K562 (cell line): ENCODE measurements at regions not wholly inside any gene's neighbourhood (a gene's known extent, or its start where the extent isn't known, plus 50 kb on each side); places are given as distances from the start of the nearest gene placed in this dataset.

ENCODE experiments used
- ATAC-seq: fragments of 200-7000 bp; cut with Tn5 transposase; 3 replicates; pipeline ENCODE4 v1.9.1; 2020; ENCODE audit warnings: moderate library complexity
- BruUV-seq: library from RNA; stranded (reverse); fragments of 400-500 nt; replicated peaks from 2 replicates; lab custom pipeline; 2021; lab: Mats Ljungman, UMichigan
- CTCF ChIA-PET: fragments of 300-600 bp; formaldehyde crosslinking; extraction: SDS; loops from one replicate; lab custom pipeline; 2021; ENCODE audit warnings: low intra/inter-chr PET ratio; lab: Yijun Ruan, JAX
- POLR2A ChIA-PET: fragments of 300-600, 350-650 bp; sonication (Branson Sonifier 250); formaldehyde crosslinking; extraction: SDS; loops from one replicate; lab custom pipeline; 2021; ENCODE audit warnings: antibody characterized with exemption, inconsistent platforms; lab: Yijun Ruan, JAX
- DNase-seq, 4 experiments: peaks; one replicate each; pipeline versions ENCODE4 v3.0.0 to v3.0.0-alpha.2; 2011 to 2018; ENCODE audit warnings: low spot score in 3 of 4, mixed read lengths in 3 of 4; ENCODE audit errors: extremely low read depth in 1 of 4
- FAIRE-seq: peaks from 2 replicates; lab custom pipeline; 2011; peaks lifted over from hg19 to GRCh38; lab: Jason Lieb, UNC
- H2AFZ ChIP-seq: 2 replicates; pipeline ENCODE4 v1.6.0; 2011; ENCODE audit warnings: low read depth, low read length, control low read depth, inconsistent platforms
- H3K27ac ChIP-seq: fragments of 200-600 bp; 3 replicates; pipeline ENCODE4 v1.8.0; 2011; ENCODE audit warnings: low read depth, mild to moderate bottlenecking, control low read depth, inconsistent platforms, low read length, moderate library complexity, mixed read lengths; ENCODE audit errors: extremely low read depth
- H3K27me3 ChIP-seq, 2 experiments: fragments of 300-600 bp in 1 of 2; 2 replicates in 1 of 2; 3 replicates in 1 of 2; pipeline versions ENCODE4 v1.6.0 to v1.8.0; 2011; ENCODE audit warnings: inconsistent platforms in 2 of 2, low read length in 2 of 2, mild to moderate bottlenecking in 1 of 2, mixed read lengths in 1 of 2, moderate library complexity in 1 of 2; ENCODE audit not compliant: control insufficient read depth in 2 of 2, insufficient read depth in 2 of 2
- H3K36me3 ChIP-seq: fragments of 300-600 bp; 3 replicates; pipeline ENCODE4 v1.8.0; 2011; ENCODE audit warnings: mild to moderate bottlenecking, low read length, inconsistent platforms; ENCODE audit not compliant: control insufficient read depth, insufficient read depth
- H3K4me1 ChIP-seq, 2 experiments: fragments of 200-600 bp in 1 of 2; replicated peaks in 1 of 2; 2 replicates in 1 of 2; 3 replicates in 1 of 2; pipeline versions ENCODE4 v1.5.1 to v1.8.0; 2011; ENCODE audit warnings: inconsistent platforms in 2 of 2, low read length in 2 of 2, mild to moderate bottlenecking in 1 of 2, mixed read lengths in 1 of 2, moderate library complexity in 1 of 2; ENCODE audit not compliant: control insufficient read depth in 2 of 2, insufficient read depth in 2 of 2
- H3K4me2 ChIP-seq: 2 replicates; pipeline ENCODE4 v1.6.1; 2011; ENCODE audit warnings: low read length, control low read depth, inconsistent platforms, mixed read lengths; ENCODE audit not compliant: insufficient read depth
- H3K4me3 ChIP-seq: fragments of 200-600 bp; sonication (generic), shearing (Covaris generic); 2 replicates; pipeline ENCODE4 v1.5.1; 2016; ENCODE audit warnings: control low read depth, inconsistent platforms
- H3K79me2 ChIP-seq: fragments of 200-600 bp; 3 replicates; pipeline ENCODE4 v1.8.0; 2011; ENCODE audit warnings: low read length, inconsistent platforms; ENCODE audit not compliant: control insufficient read depth, insufficient read depth
- H3K9ac ChIP-seq, 2 experiments: 2 replicates each; pipeline versions ENCODE4 v1.6.0 to v1.6.1; 2011; ENCODE audit warnings: low read depth in 2 of 2, low read length in 2 of 2, control low read depth in 1 of 2, inconsistent platforms in 1 of 2, mild to moderate bottlenecking in 1 of 2, mixed read lengths in 1 of 2; ENCODE audit not compliant: insufficient read depth in 1 of 2
- H3K9me1 ChIP-seq: one replicate; pipeline ENCODE4 v1.6.0; 2011; ENCODE audit warnings: inconsistent platforms, mild to moderate bottlenecking, low read length, moderate library complexity; ENCODE audit not compliant: control insufficient read depth, insufficient read depth
- H3K9me3 ChIP-seq: replicated peaks from 2 replicates; pipeline ENCODE4 v1.5.1; 2011; ENCODE audit warnings: low read depth, low read length, inconsistent platforms; ENCODE audit not compliant: control insufficient read depth, insufficient read depth
- H4K20me1 ChIP-seq: replicated peaks from 2 replicates; pipeline ENCODE4 v1.6.1; 2011; ENCODE audit warnings: low read length, inconsistent platforms, mixed read lengths; ENCODE audit not compliant: control insufficient read depth, insufficient read depth
- FOXK1 ChIP-seq: sonication (generic); formaldehyde crosslinking; IDR thresholded peaks from 2 replicates; pipeline ENCODE4 v1.8.0; 2022; ENCODE audit warnings: missing genetic modification reagents, mild to moderate bottlenecking, borderline replicate concordance
- RB1 ChIP-seq: fragments of 450-650 bp; IDR thresholded peaks from 2 replicates; pipeline ENCODE4 v1.6.1; 2017; ENCODE audit warnings: low read depth, mild to moderate bottlenecking
- ZNF316 ChIP-seq: fragments of 450-650 bp; IDR thresholded peaks from 2 replicates; pipeline ENCODE4 v1.6.1; 2016
- WGBS: fragments of 100-300 bp; shearing (Covaris generic); methylation state at CpG from one replicate; pipeline ENCODE4 v1.1.6; 2016; ENCODE audit warnings: low coverage, mixed read lengths; ENCODE audit not compliant: insufficient coverage; ENCODE audit errors: missing lambda C conversion rate; 5-methylcytosine and 5-hydroxymethylcytosine counted together
- in situ Hi-C: fragments of 300-500 bp; cut with MboI; formaldehyde crosslinking; loops from 4 replicates; pipeline ENCODE4 v1.15.0; 2018; ENCODE audit warnings: inconsistent platforms, mixed read lengths
- intact Hi-C: fragments of 100-400 bp; cut with micrococcal nuclease; formaldehyde crosslinking; loops from 2 replicates; pipeline ENCODE4 v1.14.2; 2022
- TF ChIP-seq, protein P1 (sequence below): sonication (generic); formaldehyde crosslinking; IDR thresholded peaks from 2 replicates; pipeline ENCODE4 v1.8.0; 2022; ENCODE audit warnings: mild to moderate bottlenecking, low read depth, missing genetic modification reagents

GRCh38 chr10:10225136-10225676, 792.5 kb upstream of the CELF2 start (continued):
- TF ChIP-seq, protein P1, sequence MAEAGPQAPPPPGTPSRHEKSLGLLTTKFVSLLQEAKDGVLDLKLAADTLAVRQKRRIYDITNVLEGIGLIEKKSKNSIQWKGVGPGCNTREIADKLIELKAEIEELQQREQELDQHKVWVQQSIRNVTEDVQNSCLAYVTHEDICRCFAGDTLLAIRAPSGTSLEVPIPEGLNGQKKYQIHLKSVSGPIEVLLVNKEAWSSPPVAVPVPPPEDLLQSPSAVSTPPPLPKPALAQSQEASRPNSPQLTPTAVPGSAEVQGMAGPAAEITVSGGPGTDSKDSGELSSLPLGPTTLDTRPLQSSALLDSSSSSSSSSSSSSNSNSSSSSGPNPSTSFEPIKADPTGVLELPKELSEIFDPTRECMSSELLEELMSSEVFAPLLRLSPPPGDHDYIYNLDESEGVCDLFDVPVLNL (CRISPR knock-in tag): no peak
- no peak for TF ChIP-seq RB1

- no TSS peak for BruUV-seq
- ChIA-PET POLR2A (no interaction called here), CTCF (no interaction called here)
- Histone ChIP-seq H3K9me3 (0 out of 2 replicates have a peak, but pooled peaks cover 1% of the 10 kb centered on the region), H3K27me3 (no peaks in the 10 kb centered on the region), H3K36me3 (no peaks in the 10 kb centered on the region), H3K4me3 (no peak overlapping the region), H2AFZ (no peak overlapping the region), H3K9ac (no peak overlapping the region), H3K4me1 (no peaks in the 10 kb centered on the region), H3K4me2 (no peak overlapping the region), H3K27ac (no peak overlapping the region), H3K9me1 (no peaks in the 10 kb centered on the region), H4K20me1 (no peaks in the 10 kb centered on the region), H3K79me2 (no peaks in the 10 kb centered on the region)
- 0% methylated on average over 2 of the region's 2 CpGs for WGBS
- no peak for ATAC-seq
- TF ChIP-seq ZNF316 (peak; percentile 11; the same call in 1 of the 2 replicates), FOXK1 (CRISPR knock-in tag) (no peak)
- FAIRE-seq: no peak
- intact Hi-C loops: no loop called here
- in situ Hi-C loops: no loop called here
- no peak for DNase-seq
These were observed 784.4 kb upstream of the CELF2 start for GRCh38 chr10:10233229-10233628.
